Ovary (tissue), 7 donors: ENCODE measurements at regions not wholly inside any gene's neighbourhood (a gene's known extent, or its start where the extent isn't known, plus 50 kb on each side); places are given as distances from the start of the nearest gene placed in this dataset.

Experiments used
- DNase-seq, 5 donors: peaks; one replicate each; pipeline ENCODE4 v3.0.0-alpha.2; 2019 to 2020
- H3K27ac ChIP-seq, 2 donors: fragments of 200-600 bp; one replicate each; pipeline versions ENCODE4 v1.5.1 to v1.8.0; 2019 to 2022
- H3K27me3 ChIP-seq: fragments of 200-600 bp; one replicate; pipeline ENCODE4 v1.8.0; 2022
- H3K36me3 ChIP-seq: fragments of 200-600 bp; sonication (generic); one replicate; pipeline ENCODE4 v1.5.1; 2019
- H3K4me1 ChIP-seq: one replicate; pipeline ENCODE4 v1.8.1; 2013; ENCODE audit warnings: mild to moderate bottlenecking, moderate library complexity; ENCODE audit not compliant: insufficient read depth
- H3K4me3 ChIP-seq: fragments of 200-600 bp; sonication (generic); one replicate; pipeline ENCODE4 v1.5.1; 2017
- H3K9me3 ChIP-seq, 2 donors: fragments of 200-600 bp in 1 of 2; sonication (generic) in 1 of 2; one replicate each; pipeline versions ENCODE4 v1.5.1 to v1.8.1; 2013 to 2019; ENCODE audit warnings: mild to moderate bottlenecking in 1 of 2, moderate library complexity in 1 of 2
- EP300 ChIP-seq: sonication (generic); formaldehyde crosslinking; IDR thresholded peaks from one replicate; pipeline ENCODE4 v1.6.1; 2017; ENCODE audit warnings: antibody characterized with exemption
- POLR2A ChIP-seq: fragments of 450-650 bp; IDR thresholded peaks from one replicate; pipeline ENCODE4 v1.6.1; 2017; ENCODE audit warnings: antibody characterized with exemption, mild to moderate bottlenecking, moderate library complexity
- WGBS, 3 donors: extraction: QIAGEN DNeasy Blood & Tissue Kit in 1 of 3; methylation state at CpG; one replicate each; pipeline versions ENCODE4 v1.1.5 to v1.1.7; 2013 to 2017; 5-methylcytosine and 5-hydroxymethylcytosine counted together
- intact Hi-C, 4 donors: fragments of 100-400 bp; cut with DNase I; formaldehyde crosslinking; loops; one replicate each; pipeline versions ENCODE4 v1.11.0 to v1.15.1; 2022 to 2023
- TF ChIP-seq, protein P1 (sequence below), 3 donors: fragments of 450-650 bp in 2 of 3; fragments of 200-600 bp in 1 of 3; IDR thresholded peaks; one replicate each; pipeline versions ENCODE4 v1.5.1 to v1.8.0; 2016 to 2022; ENCODE audit warnings: antibody characterized with exemption in 3 of 3, mild to moderate bottlenecking in 1 of 3
- donor health status: DM: no; HTN: no; CAD: no; lungs with moderate emphysema.
- donor health status: DM: no; HTN: no; CAD: no.
- donor health status: Bipolar disorder and iron deficiency.
- donor health status: DM: no; HTN: no; CAD: no.
- donor health status: DM: yes; HTN: yes; CAD: no.

DNA sequence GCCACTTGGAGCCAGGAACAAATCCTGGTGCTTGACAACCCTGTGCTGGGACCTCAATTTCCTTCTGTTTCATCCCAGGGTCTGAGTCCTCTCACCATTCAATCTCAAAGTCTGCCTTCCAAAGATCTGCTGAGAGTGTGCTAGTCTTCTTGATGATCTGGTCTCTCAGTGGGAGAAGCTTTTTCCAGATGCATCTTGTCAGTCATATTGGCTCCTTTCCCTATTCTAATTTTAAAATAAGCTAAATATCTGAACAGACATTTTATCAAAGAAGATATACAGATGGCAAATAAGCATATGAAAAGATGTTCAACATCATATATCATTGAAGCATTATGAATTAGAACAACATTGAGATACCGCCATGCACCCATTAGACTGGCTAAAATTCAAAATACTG, 469.3 kb downstream of the NEBL start:
- DNase-seq: no peak
- TF ChIP-seq EP300 (no peak), POLR2A (no peak)
- TF ChIP-seq, protein P1, sequence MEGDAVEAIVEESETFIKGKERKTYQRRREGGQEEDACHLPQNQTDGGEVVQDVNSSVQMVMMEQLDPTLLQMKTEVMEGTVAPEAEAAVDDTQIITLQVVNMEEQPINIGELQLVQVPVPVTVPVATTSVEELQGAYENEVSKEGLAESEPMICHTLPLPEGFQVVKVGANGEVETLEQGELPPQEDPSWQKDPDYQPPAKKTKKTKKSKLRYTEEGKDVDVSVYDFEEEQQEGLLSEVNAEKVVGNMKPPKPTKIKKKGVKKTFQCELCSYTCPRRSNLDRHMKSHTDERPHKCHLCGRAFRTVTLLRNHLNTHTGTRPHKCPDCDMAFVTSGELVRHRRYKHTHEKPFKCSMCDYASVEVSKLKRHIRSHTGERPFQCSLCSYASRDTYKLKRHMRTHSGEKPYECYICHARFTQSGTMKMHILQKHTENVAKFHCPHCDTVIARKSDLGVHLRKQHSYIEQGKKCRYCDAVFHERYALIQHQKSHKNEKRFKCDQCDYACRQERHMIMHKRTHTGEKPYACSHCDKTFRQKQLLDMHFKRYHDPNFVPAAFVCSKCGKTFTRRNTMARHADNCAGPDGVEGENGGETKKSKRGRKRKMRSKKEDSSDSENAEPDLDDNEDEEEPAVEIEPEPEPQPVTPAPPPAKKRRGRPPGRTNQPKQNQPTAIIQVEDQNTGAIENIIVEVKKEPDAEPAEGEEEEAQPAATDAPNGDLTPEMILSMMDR (IDR thresholded peaks at IDR 0.05): no peak
- H3K27me3 ChIP-seq: no peaks in the 10 kb centered on the region

DNA sequence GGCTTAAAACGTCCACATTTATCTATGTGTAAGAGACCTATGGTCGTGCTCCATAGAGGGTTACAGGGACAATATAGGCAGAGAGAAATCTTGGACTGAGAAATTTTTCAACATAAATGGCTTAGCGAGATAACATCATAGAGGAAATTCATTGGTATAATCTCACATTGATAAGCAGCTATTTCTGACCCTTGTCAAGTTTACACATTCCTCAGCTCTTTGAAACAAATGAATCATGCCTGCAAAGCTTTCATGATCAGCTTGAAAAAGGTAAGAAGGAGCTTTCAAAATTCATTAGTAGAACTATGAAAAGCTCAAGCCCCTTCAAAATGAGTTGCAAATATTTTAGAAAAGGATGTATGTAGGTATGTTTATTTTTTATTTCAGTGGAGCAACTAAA, 478.8 kb downstream of the NEBL start:
- H3K27ac ChIP-seq: no peak overlapping the region
- WGBS, 3 donors: 28 to 40% (median 29%) methylated on average over 3 of the region's 3 CpGs
- H3K4me3 ChIP-seq: no peak overlapping the region

More for the DNA sequence above, 469.3 kb downstream of the NEBL start:
- 77 to 95% (median 93%) methylated on average over 1 of the region's 1 CpG for WGBS, 3 donors
- no peaks in the 10 kb centered on the region for H3K36me3 ChIP-seq
- H3K4me1 ChIP-seq: no peaks in the 10 kb centered on the region
- no peaks in the 10 kb centered on the region for H3K9me3 ChIP-seq
- H3K4me3 ChIP-seq: no peak overlapping the region
- H3K27ac ChIP-seq: no peak overlapping the region
- intact Hi-C loops: no loop called here

DNA sequence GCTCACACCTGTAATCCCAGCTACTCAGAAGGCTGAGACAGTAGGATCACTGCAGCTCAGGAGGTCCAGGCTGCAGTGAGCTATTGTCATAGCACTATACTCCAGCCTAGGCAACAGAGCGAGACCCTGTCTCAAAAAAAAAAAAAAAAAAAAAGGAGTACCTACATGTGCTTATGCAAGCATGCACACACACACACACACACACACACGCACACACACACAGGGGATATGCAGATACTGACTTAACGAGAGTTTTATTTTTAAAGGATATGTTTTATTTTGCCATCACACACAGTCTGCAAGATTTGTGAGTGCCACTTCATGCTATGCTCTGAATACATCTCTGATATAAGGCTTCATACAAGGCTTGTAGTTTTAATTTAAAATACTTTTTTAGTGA, 479.3 kb downstream of the NEBL start:
- Histone ChIP-seq H3K4me1 (no peaks in the 10 kb centered on the region), H3K9me3 (no peaks in the 10 kb centered on the region), H3K4me3 (no peak overlapping the region), H3K36me3 (no peaks in the 10 kb centered on the region), H3K27me3 (no peaks in the 10 kb centered on the region), H3K27ac (no peak overlapping the region)
- intact Hi-C loops: no loop called here
- WGBS, 3 donors: 71 to 86% (median 86%) methylated on average over 3 of the region's 3 CpGs
- TF ChIP-seq, protein P1 (IDR thresholded peaks at IDR 0.05): no peak
- TF ChIP-seq POLR2A: no peak
- no peak for TF ChIP-seq EP300
- DNase-seq: no peak

More for the DNA sequence above, 478.8 kb downstream of the NEBL start:
- intact Hi-C loops: no loop called here
- Histone ChIP-seq H3K9me3 (no peaks in the 10 kb centered on the region), H3K27me3 (no peaks in the 10 kb centered on the region), H3K4me1 (no peaks in the 10 kb centered on the region), H3K36me3 (no peaks in the 10 kb centered on the region)
- TF ChIP-seq, protein P1 (IDR thresholded peaks at IDR 0.05): no peak
- no peak for TF ChIP-seq POLR2A
- TF ChIP-seq EP300: no peak
- DNase-seq: no peak

DNA sequence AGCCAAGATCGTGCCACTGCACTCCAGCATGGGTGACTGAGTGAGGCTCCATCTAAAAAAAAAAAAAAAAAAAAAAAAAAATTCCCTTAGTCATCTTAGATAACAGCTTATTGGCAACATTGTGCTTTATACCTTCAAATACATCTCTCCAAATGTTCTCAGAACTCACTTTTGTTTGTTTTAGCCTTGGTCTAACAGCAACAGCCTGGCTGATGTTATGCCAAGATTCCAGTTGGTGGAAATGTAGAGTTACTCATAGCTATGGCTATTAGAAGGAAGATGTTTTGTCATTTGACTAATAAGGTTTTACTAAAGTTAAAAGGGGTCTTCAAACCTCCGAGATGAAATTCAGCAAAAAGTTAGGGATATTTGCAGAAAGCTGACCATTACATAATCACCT, 481.4 kb downstream of the NEBL start:
- TF ChIP-seq EP300: no peak
- no peak for TF ChIP-seq POLR2A
- TF ChIP-seq, protein P1 (IDR thresholded peaks at IDR 0.05): no peak
- no peak for DNase-seq
- no peaks in the 10 kb centered on the region for H3K9me3 ChIP-seq
- WGBS, 3 donors: 65 to 81% (median 76%) methylated on average over 2 of the region's 2 CpGs
- no peaks in the 10 kb centered on the region for H3K36me3 ChIP-seq
- no peak overlapping the region for H3K27ac ChIP-seq
- intact Hi-C loops: no loop called here
- H3K4me1 ChIP-seq: no peaks in the 10 kb centered on the region
- H3K4me3 ChIP-seq: no peak overlapping the region
- H3K27me3 ChIP-seq: no peaks in the 10 kb centered on the region

DNA sequence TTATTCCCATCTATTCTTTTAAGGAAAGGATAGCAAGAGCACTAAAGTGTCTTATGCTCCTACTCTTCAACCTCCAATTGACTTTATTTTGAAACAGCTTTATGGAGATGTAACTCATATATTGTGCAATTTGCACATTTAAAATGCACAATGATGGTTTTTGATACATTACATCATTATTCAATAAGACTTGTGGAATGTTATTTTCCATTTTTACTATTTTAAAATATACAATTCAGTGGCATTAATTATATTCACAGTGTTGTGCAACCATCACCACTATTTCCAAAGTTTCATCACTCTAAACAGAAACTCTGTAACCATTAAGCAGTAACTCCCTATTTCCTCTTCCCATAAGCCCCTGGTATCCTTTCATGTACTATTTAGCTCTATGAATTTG, 489.8 kb downstream of the NEBL start:
- H3K27ac ChIP-seq: no peak overlapping the region
- H3K36me3 ChIP-seq: no peaks in the 10 kb centered on the region
- no peaks in the 10 kb centered on the region for H3K4me1 ChIP-seq
- no peak for DNase-seq
- intact Hi-C loops: no loop called here
- no peaks in the 10 kb centered on the region for H3K27me3 ChIP-seq
- H3K9me3 ChIP-seq: no peaks in the 10 kb centered on the region
- H3K4me3 ChIP-seq: no peak overlapping the region
- TF ChIP-seq POLR2A (no peak), EP300 (no peak)
- TF ChIP-seq, protein P1 (IDR thresholded peaks at IDR 0.05): no peak
